ENCODE measurements at regions not wholly inside any gene's neighbourhood (a gene's known extent, or its start where the extent isn't known, plus 50 kb on each side); places are given as distances from the start of the nearest gene placed in this dataset.

DNA sequence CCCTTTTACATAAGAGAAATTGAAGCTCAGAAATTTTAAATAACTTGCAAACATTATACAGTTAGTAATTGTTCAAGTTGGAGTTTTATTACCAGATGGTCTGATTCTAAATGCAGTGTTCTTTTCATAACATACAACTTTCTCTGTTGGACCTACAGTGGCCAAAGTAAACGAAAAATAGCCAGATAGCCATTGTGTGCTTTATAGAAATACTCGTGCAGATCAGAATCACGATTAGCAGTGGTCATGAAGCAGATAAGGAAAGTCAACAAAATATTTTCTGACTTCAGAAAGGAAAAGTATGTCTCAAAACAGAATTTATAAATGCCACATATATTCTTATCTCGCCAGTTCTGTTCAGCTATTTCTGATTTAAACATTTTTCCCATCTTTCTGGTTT, 436.9 kb downstream of the CNTN6 start:
- no peak for FAIRE-seq
- intact Hi-C loops (cut with DNase I): no loop called here

DNA sequence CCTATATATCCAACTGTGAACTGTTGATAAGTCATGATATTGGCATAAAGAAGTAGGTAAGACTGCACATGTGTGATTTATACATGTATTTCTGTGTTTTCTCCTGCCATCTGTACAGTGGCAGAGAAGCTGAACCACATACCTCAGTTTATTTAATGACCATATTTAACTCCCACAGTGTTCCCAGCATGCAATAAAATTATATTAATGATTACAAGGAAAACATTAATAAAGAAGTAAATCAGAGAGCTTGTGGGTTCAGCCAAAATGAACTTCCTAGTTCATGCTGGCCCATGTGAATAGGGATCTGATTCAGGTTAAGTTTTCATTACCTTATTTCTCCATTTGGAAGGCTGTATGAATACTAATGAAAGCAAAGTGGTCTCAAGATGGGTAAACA, 439.2 kb downstream of the CNTN6 start:
- Histone ChIP-seq H3K4me1 (ENCODE audit: control insufficient read depth in 2 of 3, insufficient read depth in 2 of 3, low read depth in 1 of 3, low read length in 3 of 3) (peaks cover 0 to 5% (median 0%) of the 10 kb centered on the region in 3 donors), H3K27ac (ENCODE audit: low read depth in 2 of 2, low read length in 2 of 2) (no peak overlapping the region), H3K27me3 (ENCODE audit: control insufficient read depth, insufficient read depth, low read length) (no peaks in the 10 kb centered on the region), H3K9me3 (ENCODE audit: control insufficient read depth in 2 of 3, insufficient read depth in 1 of 3, low read length in 3 of 3) (peaks cover 0 to 5% (median 0%) of the 10 kb centered on the region in 3 donors), H3K4me3 (ENCODE audit: low read length in 3 of 3) (no peak overlapping the region), H3K36me3 (ENCODE audit: control insufficient read depth in 2 of 3, insufficient read depth in 3 of 3, low read length in 3 of 3) (no peaks in the 10 kb centered on the region), H3K9ac (ENCODE audit: low read length in 3 of 3) (no peak overlapping the region)
- TF ChIP-seq, protein P1, sequence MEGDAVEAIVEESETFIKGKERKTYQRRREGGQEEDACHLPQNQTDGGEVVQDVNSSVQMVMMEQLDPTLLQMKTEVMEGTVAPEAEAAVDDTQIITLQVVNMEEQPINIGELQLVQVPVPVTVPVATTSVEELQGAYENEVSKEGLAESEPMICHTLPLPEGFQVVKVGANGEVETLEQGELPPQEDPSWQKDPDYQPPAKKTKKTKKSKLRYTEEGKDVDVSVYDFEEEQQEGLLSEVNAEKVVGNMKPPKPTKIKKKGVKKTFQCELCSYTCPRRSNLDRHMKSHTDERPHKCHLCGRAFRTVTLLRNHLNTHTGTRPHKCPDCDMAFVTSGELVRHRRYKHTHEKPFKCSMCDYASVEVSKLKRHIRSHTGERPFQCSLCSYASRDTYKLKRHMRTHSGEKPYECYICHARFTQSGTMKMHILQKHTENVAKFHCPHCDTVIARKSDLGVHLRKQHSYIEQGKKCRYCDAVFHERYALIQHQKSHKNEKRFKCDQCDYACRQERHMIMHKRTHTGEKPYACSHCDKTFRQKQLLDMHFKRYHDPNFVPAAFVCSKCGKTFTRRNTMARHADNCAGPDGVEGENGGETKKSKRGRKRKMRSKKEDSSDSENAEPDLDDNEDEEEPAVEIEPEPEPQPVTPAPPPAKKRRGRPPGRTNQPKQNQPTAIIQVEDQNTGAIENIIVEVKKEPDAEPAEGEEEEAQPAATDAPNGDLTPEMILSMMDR (IDR thresholded peaks at IDR 0.05; ENCODE audit: borderline replicate concordance, extremely low read depth, insufficient read depth): no peak
- intact Hi-C loops (cut with DNase I): no loop called here
- FAIRE-seq (no peak), DNase-seq (peak in 2 of 5 donors; percentile 25 to 34)

More for the DNA sequence above, 436.9 kb downstream of the CNTN6 start:
- H3K9ac ChIP-seq (ENCODE audit: low read length in 3 of 3): no peak overlapping the region
- no peaks in the 10 kb centered on the region for H3K9me3 ChIP-seq (ENCODE audit: control insufficient read depth in 2 of 3, insufficient read depth in 1 of 3, low read length in 3 of 3)
- H3K4me3 ChIP-seq (ENCODE audit: low read length in 3 of 3): no peak overlapping the region
- no peaks in the 10 kb centered on the region for H3K36me3 ChIP-seq (ENCODE audit: control insufficient read depth in 2 of 3, insufficient read depth in 3 of 3, low read length in 3 of 3)
- no peak for DNase-seq
- no peak overlapping the region for H3K27ac ChIP-seq (ENCODE audit: low read depth in 2 of 2, low read length in 2 of 2)
- TF ChIP-seq, protein P1 (IDR thresholded peaks at IDR 0.05; ENCODE audit: borderline replicate concordance, extremely low read depth, insufficient read depth): no peak
- H3K27me3 ChIP-seq (ENCODE audit: control insufficient read depth, insufficient read depth, low read length): no peaks in the 10 kb centered on the region
- H3K4me1 ChIP-seq (ENCODE audit: control insufficient read depth in 2 of 3, insufficient read depth in 2 of 3, low read depth in 1 of 3, low read length in 3 of 3): peaks cover 0 to 5% (median 0%) of the 10 kb centered on the region in 3 donors

DNA sequence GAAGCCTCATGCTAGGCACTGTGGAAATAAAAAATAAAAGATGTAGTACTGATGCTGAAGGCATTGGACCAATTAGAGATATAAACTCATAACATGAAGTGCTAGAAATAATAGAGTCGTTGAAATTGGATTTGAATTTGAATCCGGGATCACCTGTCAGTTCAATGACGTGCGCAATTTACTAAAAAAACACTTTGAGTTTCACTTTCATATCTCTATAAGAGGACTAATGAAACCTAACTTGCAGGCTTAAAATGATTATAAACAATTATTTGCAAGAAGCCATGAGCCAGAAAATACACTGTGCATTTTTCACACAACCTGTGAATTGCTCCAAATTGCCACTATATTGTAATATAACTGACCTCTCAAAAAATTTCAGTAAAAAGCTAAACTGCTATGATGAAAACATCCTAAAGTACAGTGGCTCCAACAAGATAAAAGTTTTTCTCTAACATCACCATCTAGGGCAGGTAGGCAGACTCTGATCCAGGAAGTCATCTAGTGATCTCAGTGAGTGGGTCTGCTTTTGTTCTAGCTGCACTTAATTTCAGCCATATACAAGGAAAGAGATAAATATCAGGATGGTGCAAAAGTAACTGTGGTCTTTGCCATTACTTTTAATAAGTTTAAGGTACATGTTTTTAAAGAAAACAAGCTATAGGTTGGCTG, 440.2 kb downstream of the CNTN6 start:
- intact Hi-C loops (cut with DNase I): no loop called here

More for the DNA sequence above, 440.2 kb downstream of the CNTN6 start:
- no peak overlapping the region for H3K4me3 ChIP-seq (ENCODE audit: low read length in 3 of 3)
- no peaks in the 10 kb centered on the region for H3K27me3 ChIP-seq (ENCODE audit: control insufficient read depth, insufficient read depth, low read length)
- H3K9me3 ChIP-seq (ENCODE audit: control insufficient read depth in 2 of 3, insufficient read depth in 1 of 3, low read length in 3 of 3): peaks cover 0 to 5% (median 0%) of the 10 kb centered on the region in 3 donors
- no peak overlapping the region for H3K27ac ChIP-seq (ENCODE audit: low read depth in 2 of 2, low read length in 2 of 2)
- no peaks in the 10 kb centered on the region for H3K36me3 ChIP-seq (ENCODE audit: control insufficient read depth in 2 of 3, insufficient read depth in 3 of 3, low read length in 3 of 3)
- TF ChIP-seq, protein P1 (IDR thresholded peaks at IDR 0.05; ENCODE audit: borderline replicate concordance, extremely low read depth, insufficient read depth): no peak
- H3K4me1 ChIP-seq (ENCODE audit: control insufficient read depth in 2 of 3, insufficient read depth in 2 of 3, low read depth in 1 of 3, low read length in 3 of 3): peaks cover 0 to 5% (median 0%) of the 10 kb centered on the region in 3 donors
- FAIRE-seq (no peak), DNase-seq (no peak)
- H3K9ac ChIP-seq (ENCODE audit: low read length in 3 of 3): no peak overlapping the region

All from kidney (tissue), 13 donors.